GM12878 (cell line): ENCODE measurements at regions not wholly inside any gene's neighbourhood (a gene's known extent, or its start where the extent isn't known, plus 50 kb on each side); places are given as distances from the start of the nearest gene placed in this dataset.

Experiments used
- CREB1 ChIP-seq: IDR thresholded peaks from 2 replicates; pipeline ENCODE4 v1.6.1; 2012; ENCODE audit warnings: low read depth, mild to moderate bottlenecking, inconsistent platforms
- EP300 ChIP-seq, 2 experiments: fragments of 150-350 bp in 1 of 2; IDR thresholded peaks; 2 replicates each; pipeline ENCODE4 v1.6.1; 2011 to 2012; ENCODE audit warnings: low read depth in 2 of 2, low read length in 2 of 2, borderline replicate concordance in 1 of 2, improper control_type of control experiment in 1 of 2, inconsistent platforms in 1 of 2; ENCODE audit not compliant: control insufficient read depth in 1 of 2
- EZH2 ChIP-seq: IDR thresholded peaks from 2 replicates; pipeline ENCODE4 v1.6.1; 2012; ENCODE audit warnings: low read depth, mild to moderate bottlenecking, control low read depth, inconsistent platforms, low read length, borderline replicate concordance; ENCODE audit not compliant: control insufficient read depth
- FOXM1 ChIP-seq: IDR thresholded peaks from 2 replicates; pipeline ENCODE4 v1.6.1; 2012; ENCODE audit warnings: low read depth, mild to moderate bottlenecking, inconsistent platforms, low read length, moderate library complexity
- POLR2A ChIP-seq: IDR thresholded peaks from 2 replicates; pipeline ENCODE4 v1.6.1; 2011; ENCODE audit warnings: low read depth, mild to moderate bottlenecking, low read length
- POLR2AphosphoS5 ChIP-seq: IDR thresholded peaks from 2 replicates; pipeline ENCODE4 v1.6.1; 2011; ENCODE audit warnings: mild to moderate bottlenecking, low read length, inconsistent platforms
- RAD21 ChIP-seq: IDR thresholded peaks from 2 replicates; pipeline ENCODE4 v1.6.1; 2011; ENCODE audit warnings: mild to moderate bottlenecking, low read depth, low read length, moderate library complexity; ENCODE audit not compliant: insufficient read depth
- SMC3 ChIP-seq: IDR thresholded peaks from 2 replicates; pipeline ENCODE4 v1.6.1; 2011; ENCODE audit warnings: low read length, improper control_type of control experiment, borderline replicate concordance
- YY1 ChIP-seq: IDR thresholded peaks from 2 replicates; pipeline ENCODE4 v1.6.1; 2011; ENCODE audit warnings: low read depth, mild to moderate bottlenecking, low read length
- TF ChIP-seq, protein P1 (sequence below): IDR thresholded peaks from 2 replicates; pipeline ENCODE4 v1.6.1; 2012; ENCODE audit warnings: mild to moderate bottlenecking, low read depth, low read length
- TF ChIP-seq, protein P2 (sequence below), 3 experiments: IDR thresholded peaks in 2 of 3; conservative IDR thresholded peaks in 1 of 3; 2 replicates each; pipeline ENCODE4 v1.5.1; 2011; ENCODE audit warnings: low read depth in 3 of 3, low read length in 3 of 3, mild to moderate bottlenecking in 3 of 3, control low read depth in 2 of 3, moderate library complexity in 2 of 3, inconsistent platforms in 1 of 3, mixed read lengths in 1 of 3; ENCODE audit not compliant: control insufficient read depth in 2 of 3, insufficient read depth in 1 of 3; ENCODE audit errors: extremely low read depth in 1 of 3
- TF ChIP-seq, protein P3 (sequence below): fragments of 450-650 bp; IDR thresholded peaks from 2 replicates; pipeline ENCODE4 v1.6.1; 2017; ENCODE audit warnings: mild to moderate bottlenecking

DNA sequence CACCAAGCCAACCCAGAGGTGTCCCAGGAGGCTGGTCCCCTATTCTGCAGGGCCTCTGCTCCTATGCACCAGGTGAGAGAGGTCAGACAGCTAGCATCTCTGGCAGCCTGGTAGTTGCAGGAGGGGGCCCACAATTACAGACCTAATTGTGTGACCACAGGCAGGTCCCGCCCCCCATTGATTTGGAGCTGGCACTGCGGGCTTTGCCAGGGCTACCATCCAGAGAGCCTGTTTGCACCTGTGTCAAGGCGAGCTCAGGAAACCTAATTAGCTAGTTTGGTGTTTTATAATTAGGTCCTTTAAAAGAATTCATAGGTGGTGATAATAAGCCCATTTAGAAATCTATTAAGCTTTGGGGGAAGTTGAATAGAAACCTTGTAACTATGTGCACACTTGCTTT, 90.2 kb downstream of the MRM1 start:
- TF ChIP-seq EZH2 (no peak), SMC3 (no peak), RAD21 (no peak), POLR2AphosphoS5 (no peak), FOXM1 (no peak), POLR2A (no peak), CREB1 (no peak), YY1 (no peak), EP300 (IDR thresholded peaks at IDR 0.05; ENCODE audit: borderline replicate concordance in 1 of 2, control insufficient read depth in 1 of 2, low read depth in 2 of 2, low read length in 2 of 2) (no peak)
- TF ChIP-seq, protein P1, sequence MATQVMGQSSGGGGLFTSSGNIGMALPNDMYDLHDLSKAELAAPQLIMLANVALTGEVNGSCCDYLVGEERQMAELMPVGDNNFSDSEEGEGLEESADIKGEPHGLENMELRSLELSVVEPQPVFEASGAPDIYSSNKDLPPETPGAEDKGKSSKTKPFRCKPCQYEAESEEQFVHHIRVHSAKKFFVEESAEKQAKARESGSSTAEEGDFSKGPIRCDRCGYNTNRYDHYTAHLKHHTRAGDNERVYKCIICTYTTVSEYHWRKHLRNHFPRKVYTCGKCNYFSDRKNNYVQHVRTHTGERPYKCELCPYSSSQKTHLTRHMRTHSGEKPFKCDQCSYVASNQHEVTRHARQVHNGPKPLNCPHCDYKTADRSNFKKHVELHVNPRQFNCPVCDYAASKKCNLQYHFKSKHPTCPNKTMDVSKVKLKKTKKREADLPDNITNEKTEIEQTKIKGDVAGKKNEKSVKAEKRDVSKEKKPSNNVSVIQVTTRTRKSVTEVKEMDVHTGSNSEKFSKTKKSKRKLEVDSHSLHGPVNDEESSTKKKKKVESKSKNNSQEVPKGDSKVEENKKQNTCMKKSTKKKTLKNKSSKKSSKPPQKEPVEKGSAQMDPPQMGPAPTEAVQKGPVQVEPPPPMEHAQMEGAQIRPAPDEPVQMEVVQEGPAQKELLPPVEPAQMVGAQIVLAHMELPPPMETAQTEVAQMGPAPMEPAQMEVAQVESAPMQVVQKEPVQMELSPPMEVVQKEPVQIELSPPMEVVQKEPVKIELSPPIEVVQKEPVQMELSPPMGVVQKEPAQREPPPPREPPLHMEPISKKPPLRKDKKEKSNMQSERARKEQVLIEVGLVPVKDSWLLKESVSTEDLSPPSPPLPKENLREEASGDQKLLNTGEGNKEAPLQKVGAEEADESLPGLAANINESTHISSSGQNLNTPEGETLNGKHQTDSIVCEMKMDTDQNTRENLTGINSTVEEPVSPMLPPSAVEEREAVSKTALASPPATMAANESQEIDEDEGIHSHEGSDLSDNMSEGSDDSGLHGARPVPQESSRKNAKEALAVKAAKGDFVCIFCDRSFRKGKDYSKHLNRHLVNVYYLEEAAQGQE = no peak
- TF ChIP-seq, protein P2, sequence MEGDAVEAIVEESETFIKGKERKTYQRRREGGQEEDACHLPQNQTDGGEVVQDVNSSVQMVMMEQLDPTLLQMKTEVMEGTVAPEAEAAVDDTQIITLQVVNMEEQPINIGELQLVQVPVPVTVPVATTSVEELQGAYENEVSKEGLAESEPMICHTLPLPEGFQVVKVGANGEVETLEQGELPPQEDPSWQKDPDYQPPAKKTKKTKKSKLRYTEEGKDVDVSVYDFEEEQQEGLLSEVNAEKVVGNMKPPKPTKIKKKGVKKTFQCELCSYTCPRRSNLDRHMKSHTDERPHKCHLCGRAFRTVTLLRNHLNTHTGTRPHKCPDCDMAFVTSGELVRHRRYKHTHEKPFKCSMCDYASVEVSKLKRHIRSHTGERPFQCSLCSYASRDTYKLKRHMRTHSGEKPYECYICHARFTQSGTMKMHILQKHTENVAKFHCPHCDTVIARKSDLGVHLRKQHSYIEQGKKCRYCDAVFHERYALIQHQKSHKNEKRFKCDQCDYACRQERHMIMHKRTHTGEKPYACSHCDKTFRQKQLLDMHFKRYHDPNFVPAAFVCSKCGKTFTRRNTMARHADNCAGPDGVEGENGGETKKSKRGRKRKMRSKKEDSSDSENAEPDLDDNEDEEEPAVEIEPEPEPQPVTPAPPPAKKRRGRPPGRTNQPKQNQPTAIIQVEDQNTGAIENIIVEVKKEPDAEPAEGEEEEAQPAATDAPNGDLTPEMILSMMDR (IDR thresholded peaks at IDR 0.05 in 2 of 3, conservative IDR thresholded peaks at IDR 0.05 in 1 of 3; ENCODE audit: control insufficient read depth in 2 of 3, extremely low read depth in 1 of 3, insufficient read depth in 1 of 3, low read depth in 3 of 3, low read length in 3 of 3) = no peak
- TF ChIP-seq, protein P3, sequence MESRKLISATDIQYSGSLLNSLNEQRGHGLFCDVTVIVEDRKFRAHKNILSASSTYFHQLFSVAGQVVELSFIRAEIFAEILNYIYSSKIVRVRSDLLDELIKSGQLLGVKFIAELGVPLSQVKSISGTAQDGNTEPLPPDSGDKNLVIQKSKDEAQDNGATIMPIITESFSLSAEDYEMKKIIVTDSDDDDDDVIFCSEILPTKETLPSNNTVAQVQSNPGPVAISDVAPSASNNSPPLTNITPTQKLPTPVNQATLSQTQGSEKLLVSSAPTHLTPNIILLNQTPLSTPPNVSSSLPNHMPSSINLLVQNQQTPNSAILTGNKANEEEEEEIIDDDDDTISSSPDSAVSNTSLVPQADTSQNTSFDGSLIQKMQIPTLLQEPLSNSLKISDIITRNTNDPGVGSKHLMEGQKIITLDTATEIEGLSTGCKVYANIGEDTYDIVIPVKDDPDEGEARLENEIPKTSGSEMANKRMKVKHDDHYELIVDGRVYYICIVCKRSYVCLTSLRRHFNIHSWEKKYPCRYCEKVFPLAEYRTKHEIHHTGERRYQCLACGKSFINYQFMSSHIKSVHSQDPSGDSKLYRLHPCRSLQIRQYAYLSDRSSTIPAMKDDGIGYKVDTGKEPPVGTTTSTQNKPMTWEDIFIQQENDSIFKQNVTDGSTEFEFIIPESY = no peak
